Activated naive CD8-positive, alpha-beta T cell (primary cell): ENCODE measurements at regions not wholly inside any gene's neighbourhood (a gene's known extent, or its start where the extent isn't known, plus 50 kb on each side); places are given as distances from the start of the nearest gene placed in this dataset.

ENCODE experiments used
- H3K27ac Mint-ChIP-seq: one replicate; pipeline ENCODE4 v1.8.0; 2021; ENCODE audit warnings: mixed read lengths
- H3K27me3 Mint-ChIP-seq: one replicate; pipeline ENCODE4 v1.8.0; 2021; ENCODE audit warnings: mixed read lengths
- H3K36me3 Mint-ChIP-seq: one replicate; pipeline ENCODE4 v1.8.0; 2021; ENCODE audit warnings: mixed read lengths
- H3K4me1 Mint-ChIP-seq: one replicate; pipeline ENCODE4 v1.8.0; 2021; ENCODE audit warnings: low read depth, mixed read lengths
- H3K4me3 Mint-ChIP-seq: one replicate; pipeline ENCODE4 v1.8.0; 2021; ENCODE audit warnings: mild to moderate bottlenecking, mixed read lengths
- H3K9me3 Mint-ChIP-seq: one replicate; pipeline ENCODE4 v1.8.0; 2021; ENCODE audit warnings: low read depth, mixed read lengths

- Mint-ChIP-seq H3K27me3 (peaks cover 8% of the 10 kb centered on the region), H3K9me3 (peaks cover 3% of the 10 kb centered on the region), H3K36me3 (no peaks in the 10 kb centered on the region), H3K4me1 (no peaks in the 10 kb centered on the region), H3K27ac (no peak overlapping the region), H3K4me3 (no peak overlapping the region)
Observed at GRCh38 chr7:159237022-159237653, 92.5 kb upstream of the VIPR2 start.

DNA sequence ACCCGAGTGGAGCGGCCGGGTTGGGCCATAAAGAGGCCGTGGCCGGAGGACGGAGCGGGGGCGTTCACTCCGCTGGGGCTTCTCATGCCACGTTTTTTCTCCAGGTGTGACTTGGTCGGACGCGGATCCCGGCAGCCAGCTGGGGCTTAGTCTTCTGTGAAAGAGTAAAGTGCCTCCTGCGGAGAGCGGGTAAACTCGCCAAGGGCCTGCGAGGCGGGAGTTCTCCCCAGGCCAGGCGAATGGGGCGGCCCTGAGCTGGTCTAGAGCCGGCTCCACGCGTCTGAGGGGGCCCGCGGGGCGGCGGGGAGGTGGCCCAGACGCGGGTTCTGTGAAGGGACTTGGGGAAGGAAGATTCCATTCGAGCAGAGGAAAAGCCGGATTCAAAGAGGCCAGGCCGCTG lies 86.3 kb upstream of the VIPR2 start:
- H3K27ac Mint-ChIP-seq, result no peak overlapping the region
- H3K36me3 Mint-ChIP-seq, result no peaks in the 10 kb centered on the region

GRCh38 chr7:159229683-159230475 lies 85.2 kb upstream of the VIPR2 start:
- H3K9me3 Mint-ChIP-seq, result no peaks in the 10 kb centered on the region
- H3K27ac Mint-ChIP-seq, result no peak overlapping the region
- no peak overlapping the region for H3K4me3 Mint-ChIP-seq
- no peaks in the 10 kb centered on the region for H3K27me3 Mint-ChIP-seq
- H3K4me1 Mint-ChIP-seq, result no peaks in the 10 kb centered on the region
- H3K36me3 Mint-ChIP-seq, result no peaks in the 10 kb centered on the region

More for the DNA sequence above, 86.3 kb upstream of the VIPR2 start:
- peaks cover 2% of the 10 kb centered on the region for H3K27me3 Mint-ChIP-seq
- no peak overlapping the region for H3K4me3 Mint-ChIP-seq
- H3K4me1 Mint-ChIP-seq, result no peaks in the 10 kb centered on the region
- no peaks in the 10 kb centered on the region for H3K9me3 Mint-ChIP-seq

GRCh38 chr7:159227433-159227832 lies 82.8 kb upstream of the VIPR2 start:
- no peaks in the 10 kb centered on the region for H3K27me3 Mint-ChIP-seq
- no peaks in the 10 kb centered on the region for H3K4me1 Mint-ChIP-seq
- no peaks in the 10 kb centered on the region for H3K9me3 Mint-ChIP-seq
- H3K36me3 Mint-ChIP-seq, result no peaks in the 10 kb centered on the region
- H3K27ac Mint-ChIP-seq, result no peak overlapping the region
- H3K4me3 Mint-ChIP-seq, result no peak overlapping the region

GRCh38 chr7:159226011-159226702 lies 81.5 kb upstream of the VIPR2 start:
- H3K27me3 Mint-ChIP-seq, result no peaks in the 10 kb centered on the region
- no peak overlapping the region for H3K4me3 Mint-ChIP-seq
- no peaks in the 10 kb centered on the region for H3K4me1 Mint-ChIP-seq
- no peak overlapping the region for H3K27ac Mint-ChIP-seq
- no peaks in the 10 kb centered on the region for H3K36me3 Mint-ChIP-seq
- H3K9me3 Mint-ChIP-seq, result no peaks in the 10 kb centered on the region

GRCh38 chr7:159218607-159219006 lies 73.9 kb upstream of the VIPR2 start:
- Mint-ChIP-seq H3K36me3 (no peaks in the 10 kb centered on the region), H3K4me1 (no peaks in the 10 kb centered on the region), H3K4me3 (no peak overlapping the region), H3K27ac (no peak overlapping the region), H3K9me3 (no peaks in the 10 kb centered on the region), H3K27me3 (no peaks in the 10 kb centered on the region)

DNA sequence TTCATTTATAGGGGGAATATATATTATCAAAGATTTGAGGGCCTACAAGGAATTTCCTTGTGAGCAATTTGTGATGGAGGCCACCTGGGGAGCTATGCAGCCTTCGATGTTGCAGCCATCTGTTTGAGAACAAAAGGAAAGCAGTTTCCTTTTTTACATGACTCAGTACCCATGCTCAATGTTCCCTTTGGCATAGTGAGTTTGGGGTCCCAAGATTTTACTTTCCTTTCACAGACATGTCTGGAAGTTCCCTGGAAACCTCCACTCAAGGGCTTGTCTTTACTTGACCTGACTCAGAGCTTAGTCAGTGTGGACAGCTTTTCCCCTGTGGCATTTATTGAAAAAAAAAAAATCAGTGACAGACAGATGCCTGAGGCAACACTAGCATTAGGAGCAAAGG lies 73.5 kb upstream of the VIPR2 start:
- no peak overlapping the region for H3K4me3 Mint-ChIP-seq
- H3K9me3 Mint-ChIP-seq, result no peaks in the 10 kb centered on the region
- H3K36me3 Mint-ChIP-seq, result no peaks in the 10 kb centered on the region
- H3K4me1 Mint-ChIP-seq, result no peaks in the 10 kb centered on the region
- no peaks in the 10 kb centered on the region for H3K27me3 Mint-ChIP-seq
- no peak overlapping the region for H3K27ac Mint-ChIP-seq

GRCh38 chr7:159215076-159215475 lies 70.4 kb upstream of the VIPR2 start:
- Mint-ChIP-seq H3K9me3 (no peaks in the 10 kb centered on the region), H3K36me3 (no peaks in the 10 kb centered on the region), H3K27me3 (no peaks in the 10 kb centered on the region), H3K27ac (no peak overlapping the region), H3K4me1 (peaks cover 3% of the 10 kb centered on the region), H3K4me3 (no peak overlapping the region)

DNA sequence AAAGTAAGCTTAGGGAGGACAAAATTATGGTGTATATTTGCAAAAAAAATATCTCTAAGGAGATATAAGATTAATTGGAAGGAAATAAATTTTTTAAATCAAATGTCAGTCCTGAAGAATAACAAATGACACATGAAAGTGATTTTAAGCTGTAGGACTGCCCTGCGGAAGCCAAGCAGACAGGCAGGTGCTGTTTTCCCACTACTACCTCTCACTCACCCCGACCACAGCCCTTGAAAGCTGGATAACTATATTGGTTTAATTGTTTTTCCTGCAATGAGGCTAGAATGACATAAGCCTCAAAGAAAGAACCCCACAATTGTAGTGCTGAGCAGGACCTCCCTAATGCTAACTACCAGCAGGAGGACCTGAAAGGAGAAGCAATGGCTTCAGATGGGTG lies 68.6 kb upstream of the VIPR2 start:
- H3K4me3 Mint-ChIP-seq, result no peak overlapping the region
- H3K27me3 Mint-ChIP-seq, result no peaks in the 10 kb centered on the region
- H3K9me3 Mint-ChIP-seq, result no peaks in the 10 kb centered on the region
- no peaks in the 10 kb centered on the region for H3K36me3 Mint-ChIP-seq
- no peak overlapping the region for H3K27ac Mint-ChIP-seq
- H3K4me1 Mint-ChIP-seq, result peaks cover 3% of the 10 kb centered on the region

GRCh38 chr7:159212226-159212625 lies 67.6 kb upstream of the VIPR2 start:
- no peaks in the 10 kb centered on the region for H3K36me3 Mint-ChIP-seq
- H3K27me3 Mint-ChIP-seq, result no peaks in the 10 kb centered on the region
- H3K9me3 Mint-ChIP-seq, result no peaks in the 10 kb centered on the region
- no peak overlapping the region for H3K27ac Mint-ChIP-seq
- peaks cover 3% of the 10 kb centered on the region for H3K4me1 Mint-ChIP-seq
- no peak overlapping the region for H3K4me3 Mint-ChIP-seq

GRCh38 chr7:159211540-159212182 lies 67.0 kb upstream of the VIPR2 start:
- Mint-ChIP-seq H3K27ac (no peak overlapping the region), H3K4me1 (peaks cover 3% of the 10 kb centered on the region), H3K27me3 (no peaks in the 10 kb centered on the region), H3K9me3 (no peaks in the 10 kb centered on the region), H3K4me3 (no peak overlapping the region), H3K36me3 (no peaks in the 10 kb centered on the region)

- Mint-ChIP-seq H3K27ac (no peak overlapping the region), H3K4me3 (no peak overlapping the region), H3K36me3 (no peaks in the 10 kb centered on the region), H3K4me1 (peaks cover 3% of the 10 kb centered on the region), H3K27me3 (no peaks in the 10 kb centered on the region), H3K9me3 (no peaks in the 10 kb centered on the region)
Observed at GRCh38 chr7:159210581-159211235, 66.0 kb upstream of the VIPR2 start.

GRCh38 chr7:159209429-159209828 lies 64.8 kb upstream of the VIPR2 start:
- Mint-ChIP-seq H3K27me3 (no peaks in the 10 kb centered on the region), H3K9me3 (no peaks in the 10 kb centered on the region), H3K27ac (no peak overlapping the region), H3K4me1 (peaks cover 3% of the 10 kb centered on the region), H3K36me3 (no peaks in the 10 kb centered on the region), H3K4me3 (no peak overlapping the region)

GRCh38 chr7:159207951-159208350 lies 63.3 kb upstream of the VIPR2 start:
- Mint-ChIP-seq H3K4me1 (peaks cover 3% of the 10 kb centered on the region), H3K27me3 (no peaks in the 10 kb centered on the region), H3K36me3 (no peaks in the 10 kb centered on the region), H3K9me3 (no peaks in the 10 kb centered on the region), H3K4me3 (no peak overlapping the region), H3K27ac (no peak overlapping the region)

- no peaks in the 10 kb centered on the region for H3K27me3 Mint-ChIP-seq
- no peak overlapping the region for H3K4me3 Mint-ChIP-seq
- H3K4me1 Mint-ChIP-seq, result peaks cover 3% of the 10 kb centered on the region
- H3K36me3 Mint-ChIP-seq, result no peaks in the 10 kb centered on the region
- H3K27ac Mint-ChIP-seq, result no peak overlapping the region
- no peaks in the 10 kb centered on the region for H3K9me3 Mint-ChIP-seq
Observed at GRCh38 chr7:159207393-159207792, 62.7 kb upstream of the VIPR2 start.
